ENCODE measurements at regions not wholly inside any gene's neighbourhood (a gene's known extent, or its start where the extent isn't known, plus 50 kb on each side); places are given as distances from the start of the nearest gene placed in this dataset.

DNA sequence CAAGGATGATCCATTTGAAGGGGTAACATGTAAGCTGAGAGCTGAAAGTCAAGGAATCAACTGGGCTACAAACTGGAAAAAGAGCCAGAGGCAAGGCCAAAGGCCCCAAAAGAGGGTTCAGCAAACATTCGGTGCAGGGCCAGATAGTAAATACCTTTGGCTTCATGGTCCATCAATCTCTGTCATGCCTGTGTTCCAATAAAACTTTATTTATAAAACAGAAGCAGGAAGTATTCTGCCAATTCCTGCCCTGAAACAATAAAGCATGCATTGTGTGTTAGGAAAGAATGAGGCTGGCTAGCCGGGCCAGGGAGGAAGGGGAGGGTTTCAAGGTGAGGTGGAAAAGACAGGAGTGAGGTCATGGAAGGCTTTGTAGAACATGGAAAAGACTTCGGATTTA is 107.1 kb downstream of the LBH start:
- H3K4me1 ChIP-seq (ENCODE audit: control insufficient read depth, extremely low read depth, insufficient read depth, low read length) = no peaks in the 10 kb centered on the region
- TF ChIP-seq, protein P1, sequence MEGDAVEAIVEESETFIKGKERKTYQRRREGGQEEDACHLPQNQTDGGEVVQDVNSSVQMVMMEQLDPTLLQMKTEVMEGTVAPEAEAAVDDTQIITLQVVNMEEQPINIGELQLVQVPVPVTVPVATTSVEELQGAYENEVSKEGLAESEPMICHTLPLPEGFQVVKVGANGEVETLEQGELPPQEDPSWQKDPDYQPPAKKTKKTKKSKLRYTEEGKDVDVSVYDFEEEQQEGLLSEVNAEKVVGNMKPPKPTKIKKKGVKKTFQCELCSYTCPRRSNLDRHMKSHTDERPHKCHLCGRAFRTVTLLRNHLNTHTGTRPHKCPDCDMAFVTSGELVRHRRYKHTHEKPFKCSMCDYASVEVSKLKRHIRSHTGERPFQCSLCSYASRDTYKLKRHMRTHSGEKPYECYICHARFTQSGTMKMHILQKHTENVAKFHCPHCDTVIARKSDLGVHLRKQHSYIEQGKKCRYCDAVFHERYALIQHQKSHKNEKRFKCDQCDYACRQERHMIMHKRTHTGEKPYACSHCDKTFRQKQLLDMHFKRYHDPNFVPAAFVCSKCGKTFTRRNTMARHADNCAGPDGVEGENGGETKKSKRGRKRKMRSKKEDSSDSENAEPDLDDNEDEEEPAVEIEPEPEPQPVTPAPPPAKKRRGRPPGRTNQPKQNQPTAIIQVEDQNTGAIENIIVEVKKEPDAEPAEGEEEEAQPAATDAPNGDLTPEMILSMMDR (IDR thresholded peaks at IDR 0.05; ENCODE audit: extremely low read depth in 1 of 2, insufficient read depth in 1 of 2, low read depth in 1 of 2, low read length in 2 of 2) = no peak
- TF ChIP-seq, protein P2, sequence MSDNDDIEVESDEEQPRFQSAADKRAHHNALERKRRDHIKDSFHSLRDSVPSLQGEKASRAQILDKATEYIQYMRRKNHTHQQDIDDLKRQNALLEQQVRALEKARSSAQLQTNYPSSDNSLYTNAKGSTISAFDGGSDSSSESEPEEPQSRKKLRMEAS (IDR thresholded peaks at IDR 0.05; ENCODE audit: insufficient read depth, insufficient read length) = no peak
- TF ChIP-seq GATA2 (IDR thresholded peaks at IDR 0.05; ENCODE audit: insufficient read depth, insufficient read length, low read depth, low read length) (no peak), JUN (IDR thresholded peaks at IDR 0.05; ENCODE audit: borderline replicate concordance, insufficient read depth, insufficient read length, low read depth) (no peak), MYC (IDR thresholded peaks at IDR 0.05; ENCODE audit: low read depth, low read length) (no peak), POLR2A (IDR thresholded peaks at IDR 0.05; ENCODE audit: low read depth, low read length) (no peak), POLR2AphosphoS5 (IDR thresholded peaks at IDR 0.05; ENCODE audit: insufficient read depth, low read depth, low read length) (no peak)
- dilution Hi-C loops (cut with MboI; ENCODE audit: extremely low pct_ligation_motif_present, low sequenced_read_pairs) = no loop called here
- no peak overlapping the region for H3K4me2 ChIP-seq (ENCODE audit: insufficient read depth, low read length)
- no peak for FAIRE-seq
- no peaks in the 10 kb centered on the region for H3K27me3 ChIP-seq (ENCODE audit: control insufficient read depth in 2 of 2, insufficient read depth in 2 of 2, low read length in 2 of 2)
- H3K4me3 ChIP-seq (replicated peaks in 1 of 3; ENCODE audit: insufficient read depth in 1 of 3, low read depth in 1 of 3, low read length in 3 of 3) = no peak overlapping the region
- H3K36me3 ChIP-seq (ENCODE audit: control insufficient read depth in 2 of 2, extremely low read depth in 1 of 2, insufficient read depth in 2 of 2, low read length in 2 of 2) = no peaks in the 10 kb centered on the region
- H3K27ac ChIP-seq (ENCODE audit: insufficient read depth, low read depth, low read length) = no peak overlapping the region
- H3K9me3 ChIP-seq (replicated peaks; ENCODE audit: control insufficient read depth, insufficient read depth, low read length) = no peaks in the 10 kb centered on the region
- intact Hi-C loops (cut with micrococcal nuclease) = no loop called here
- ChIA-PET CTCF (no interaction called here), POLR2A (no interaction called here)
- H2AFZ ChIP-seq (ENCODE audit: low read depth, low read length) = no peak overlapping the region
- H3K79me2 ChIP-seq (ENCODE audit: control insufficient read depth, insufficient read depth, low read length) = no peaks in the 10 kb centered on the region
- no peaks in the 10 kb centered on the region for H4K20me1 ChIP-seq (replicated peaks; ENCODE audit: control insufficient read depth, extremely low read depth, insufficient read depth, low read length)
- DNase-seq (ENCODE audit: low read depth, low spot score) = no peak
- no peak overlapping the region for H3K9ac ChIP-seq (replicated peaks; ENCODE audit: extremely low read depth, insufficient read depth, low read length)
- H3K9me1 ChIP-seq (replicated peaks; ENCODE audit: control insufficient read depth, extremely low read depth, insufficient read depth, low read length) = no peaks in the 10 kb centered on the region
- no TSS peak for BruUV-seq (replicated peaks)

DNA sequence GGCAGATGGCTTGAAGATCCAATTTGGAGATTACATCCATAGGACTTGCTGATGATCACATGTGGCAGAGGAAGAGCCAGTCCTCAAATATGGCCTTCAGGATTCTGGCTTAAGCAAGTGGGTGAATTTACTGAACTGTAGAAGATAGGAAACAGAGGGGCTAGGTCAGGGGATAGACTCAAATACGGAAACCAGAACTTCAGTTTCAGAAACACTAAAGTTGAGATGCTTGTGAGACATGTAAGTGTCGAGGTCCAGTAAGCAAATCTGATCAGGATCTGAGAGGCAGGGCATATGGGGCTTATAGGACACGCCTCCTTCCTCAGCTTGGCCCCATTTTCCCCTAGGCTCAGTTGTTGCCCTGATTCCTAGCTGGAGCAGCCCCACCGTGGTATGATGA is 107.7 kb downstream of the LBH start:
- TF ChIP-seq FOS (IDR thresholded peaks at IDR 0.05; ENCODE audit: borderline replicate concordance, insufficient read depth, low read length) (no peak), POLR2A (IDR thresholded peaks at IDR 0.05; ENCODE audit: low read depth, low read length) (no peak), JUN (IDR thresholded peaks at IDR 0.05; ENCODE audit: borderline replicate concordance, insufficient read depth, insufficient read length, low read depth) (no peak), POLR2AphosphoS5 (IDR thresholded peaks at IDR 0.05; ENCODE audit: insufficient read depth, low read depth, low read length) (no peak), EZH2 (IDR thresholded peaks at IDR 0.05; ENCODE audit: borderline replicate concordance, low read depth, low read length, severe bottlenecking) (no peak), MYC (IDR thresholded peaks at IDR 0.05; ENCODE audit: low read depth, low read length) (no peak), GATA2 (IDR thresholded peaks at IDR 0.05; ENCODE audit: insufficient read depth, insufficient read length, low read depth, low read length) (no peak)
- TF ChIP-seq, protein P2 (IDR thresholded peaks at IDR 0.05; ENCODE audit: insufficient read depth, insufficient read length) = no peak
- TF ChIP-seq, protein P1 (IDR thresholded peaks at IDR 0.05; ENCODE audit: extremely low read depth in 1 of 2, insufficient read depth in 1 of 2, low read depth in 1 of 2, low read length in 2 of 2) = no peak
- BruUV-seq (replicated peaks) = no TSS peak
- no peaks in the 10 kb centered on the region for H4K20me1 ChIP-seq (replicated peaks; ENCODE audit: control insufficient read depth, extremely low read depth, insufficient read depth, low read length)
- DNase-seq (ENCODE audit: low read depth, low spot score) (no peak), FAIRE-seq (no peak)
- H3K9me3 ChIP-seq (replicated peaks; ENCODE audit: control insufficient read depth, insufficient read depth, low read length) = no peaks in the 10 kb centered on the region
- H3K79me2 ChIP-seq (ENCODE audit: control insufficient read depth, insufficient read depth, low read length) = no peaks in the 10 kb centered on the region
- no peak overlapping the region for H3K9ac ChIP-seq (replicated peaks; ENCODE audit: extremely low read depth, insufficient read depth, low read length)
- H3K4me1 ChIP-seq (ENCODE audit: control insufficient read depth, extremely low read depth, insufficient read depth, low read length) = no peaks in the 10 kb centered on the region
- H3K9me1 ChIP-seq (replicated peaks; ENCODE audit: control insufficient read depth, extremely low read depth, insufficient read depth, low read length) = no peaks in the 10 kb centered on the region
- H3K27me3 ChIP-seq (ENCODE audit: control insufficient read depth in 2 of 2, insufficient read depth in 2 of 2, low read length in 2 of 2) = no peaks in the 10 kb centered on the region
- no peak overlapping the region for H3K4me3 ChIP-seq (replicated peaks in 1 of 3; ENCODE audit: insufficient read depth in 1 of 3, low read depth in 1 of 3, low read length in 3 of 3)
- H3K36me3 ChIP-seq (ENCODE audit: control insufficient read depth in 2 of 2, extremely low read depth in 1 of 2, insufficient read depth in 2 of 2, low read length in 2 of 2) = no peaks in the 10 kb centered on the region
- ChIA-PET POLR2A (no interaction called here), CTCF (no interaction called here)
- no peak overlapping the region for H3K27ac ChIP-seq (ENCODE audit: insufficient read depth, low read depth, low read length)
- dilution Hi-C loops (cut with MboI; ENCODE audit: extremely low pct_ligation_motif_present, low sequenced_read_pairs) = no loop called here
- no peak overlapping the region for H3K4me2 ChIP-seq (ENCODE audit: insufficient read depth, low read length)
- intact Hi-C loops (cut with micrococcal nuclease) = no loop called here
- no peak overlapping the region for H2AFZ ChIP-seq (ENCODE audit: low read depth, low read length)

Data from endothelial cell of umbilical vein (primary cell).